OCI-LY1 (cell line): ENCODE measurements at regions not wholly inside any gene's neighbourhood (a gene's known extent, or its start where the extent isn't known, plus 50 kb on each side); places are given as distances from the start of the nearest gene placed in this dataset.

ENCODE experiments used
- H2AFZ ChIP-seq: fragments of 200-600 bp; sonication (generic), shearing (Covaris generic); 2 replicates; pipeline ENCODE4 v1.6.0; 2014; ENCODE audit warnings: antibody characterized with exemption, mild to moderate bottlenecking, low read length
- H3F3A ChIP-seq: fragments of 200-600 bp; sonication (generic), shearing (Covaris generic); 2 replicates; pipeline ENCODE4 v1.6.0; 2014; ENCODE audit warnings: mild to moderate bottlenecking, antibody characterized with exemption, low read length, moderate library complexity; ENCODE audit not compliant: insufficient read depth
- H3K27ac ChIP-seq: fragments of 200-600 bp; sonication (generic); 2 replicates; pipeline ENCODE4 v1.5.1; 2014; ENCODE audit warnings: low read length, mixed run types, mild to moderate bottlenecking, low read depth; ENCODE audit not compliant: poor library complexity, severe bottlenecking
- H3K27me3 ChIP-seq: fragments of 200-600 bp; sonication (generic); 2 replicates; pipeline ENCODE4 v1.6.0; 2014; ENCODE audit warnings: antibody characterized with exemption, mild to moderate bottlenecking, low read length, moderate library complexity; ENCODE audit not compliant: insufficient read depth
- H3K36me3 ChIP-seq: fragments of 200-600 bp; sonication (generic); 2 replicates; pipeline ENCODE4 v1.6.1; 2014; ENCODE audit warnings: mild to moderate bottlenecking, antibody characterized with exemption, low read length, moderate library complexity, mixed read lengths; ENCODE audit not compliant: insufficient read depth
- H3K4me1 ChIP-seq: fragments of 200-600 bp; sonication (generic); 2 replicates; pipeline ENCODE4 v1.5.1; 2014; ENCODE audit warnings: mild to moderate bottlenecking, low read length, moderate library complexity; ENCODE audit not compliant: insufficient read depth, severe bottlenecking
- H3K4me2 ChIP-seq: fragments of 200-600 bp; sonication (generic), shearing (Covaris generic); 2 replicates; pipeline ENCODE4 v1.6.1; 2014; ENCODE audit warnings: low read length
- H3K4me3 ChIP-seq: fragments of 200-600 bp; sonication (generic); 2 replicates; pipeline ENCODE4 v1.5.1; 2014; ENCODE audit warnings: low read length, low read depth, mild to moderate bottlenecking, mixed read lengths; ENCODE audit not compliant: poor library complexity, severe bottlenecking
- H3K79me2 ChIP-seq: fragments of 200-600 bp; shearing (Covaris generic); 2 replicates; pipeline ENCODE4 v1.6.1; 2016; ENCODE audit warnings: mixed run types, low read length, mixed read lengths; ENCODE audit not compliant: insufficient read depth
- H3K9ac ChIP-seq: fragments of 200-600 bp; sonication (generic), shearing (Covaris generic); 2 replicates; pipeline ENCODE4 v1.6.1; 2014; ENCODE audit warnings: mild to moderate bottlenecking, low read length, mixed read lengths
- H3K9me2 ChIP-seq: fragments of 200-600 bp; sonication (generic), shearing (Covaris generic); 2 replicates; pipeline ENCODE4 v1.6.1; 2014; ENCODE audit warnings: low read depth, mild to moderate bottlenecking, low read length, mixed read lengths
- H3K9me3 ChIP-seq: fragments of 200-600 bp; shearing (Covaris generic); 2 replicates; pipeline ENCODE4 v1.6.1; 2014; ENCODE audit warnings: low read length, mixed read lengths
- H4K20me1 ChIP-seq: fragments of 200-600 bp; sonication (generic), shearing (Covaris generic); 2 replicates; pipeline ENCODE4 v1.6.0; 2016; ENCODE audit warnings: mild to moderate bottlenecking, low read length; ENCODE audit not compliant: insufficient read depth
- CTCF ChIP-seq: fragments of 200-600 bp; sonication (generic), shearing (Covaris generic); IDR thresholded peaks from 2 replicates; pipeline ENCODE4 v1.5.1; 2017; ENCODE audit warnings: mild to moderate bottlenecking, antibody characterized with exemption, low read length, moderate library complexity, mixed read lengths
- EZH2 ChIP-seq: fragments of 200-600 bp; sonication (generic), shearing (Covaris generic); IDR thresholded peaks from 2 replicates; pipeline ENCODE4 v1.8.0; 2017; ENCODE audit warnings: borderline replicate concordance, mixed run types, mild to moderate bottlenecking, antibody characterized with exemption, low read length, moderate library complexity, mixed read lengths

- H3K27me3 ChIP-seq = no peaks in the 10 kb centered on the region
- 0 out of 2 replicates have a peak, but pooled peaks cover 4% of the 10 kb centered on the region for H3K9me3 ChIP-seq
- H3K79me2 ChIP-seq = no peaks in the 10 kb centered on the region
- no peak overlapping the region for H3K9ac ChIP-seq
- no peaks in the 10 kb centered on the region for H3K4me1 ChIP-seq
- H4K20me1 ChIP-seq = no peaks in the 10 kb centered on the region
- H3K27ac ChIP-seq = no peak overlapping the region
- H3K4me2 ChIP-seq = no peak overlapping the region
- no peaks in the 10 kb centered on the region for H3K9me2 ChIP-seq
- H3K4me3 ChIP-seq = no peak overlapping the region
- TF ChIP-seq CTCF (no peak), EZH2 (no peak)
- no peak overlapping the region for H2AFZ ChIP-seq
- H3K36me3 ChIP-seq = no peaks in the 10 kb centered on the region
- no peaks in the 10 kb centered on the region for H3F3A ChIP-seq
Measured at GRCh38 chr14:56002876-56003625, 115.2 kb upstream of the PELI2 start.

GRCh38 chr14:56004323-56004722 lies 113.9 kb upstream of the PELI2 start:
- Histone ChIP-seq H3K4me3 (no peak overlapping the region), H4K20me1 (no peaks in the 10 kb centered on the region), H3K36me3 (no peaks in the 10 kb centered on the region), H3K9me3 (0 out of 2 replicates have a peak, but pooled peaks cover 4% of the 10 kb centered on the region), H3K27me3 (no peaks in the 10 kb centered on the region), H3K79me2 (no peaks in the 10 kb centered on the region), H2AFZ (no peak overlapping the region), H3K27ac (no peak overlapping the region), H3K4me2 (no peak overlapping the region), H3K4me1 (no peaks in the 10 kb centered on the region), H3K9ac (no peak overlapping the region), H3K9me2 (no peaks in the 10 kb centered on the region), H3F3A (no peaks in the 10 kb centered on the region)
- TF ChIP-seq EZH2 (no peak), CTCF (no peak)

- Histone ChIP-seq H3K4me2 (no peak overlapping the region), H3K9me3 (0 out of 2 replicates have a peak, but pooled peaks cover 4% of the 10 kb centered on the region), H3K9me2 (no peaks in the 10 kb centered on the region), H3K27me3 (no peaks in the 10 kb centered on the region), H3F3A (no peaks in the 10 kb centered on the region), H2AFZ (no peak overlapping the region), H3K9ac (no peak overlapping the region), H3K4me3 (no peak overlapping the region), H3K27ac (no peak overlapping the region), H4K20me1 (no peaks in the 10 kb centered on the region), H3K36me3 (no peaks in the 10 kb centered on the region), H3K79me2 (no peaks in the 10 kb centered on the region), H3K4me1 (no peaks in the 10 kb centered on the region)
- no peak for TF ChIP-seq EZH2
- no peak for TF ChIP-seq CTCF
Measured at GRCh38 chr14:56004786-56005185, 113.4 kb upstream of the PELI2 start.
